ENCODE measurements at regions not wholly inside any gene's neighbourhood (a gene's known extent, or its start where the extent isn't known, plus 50 kb on each side); places are given as distances from the start of the nearest gene placed in this dataset.

DNA sequence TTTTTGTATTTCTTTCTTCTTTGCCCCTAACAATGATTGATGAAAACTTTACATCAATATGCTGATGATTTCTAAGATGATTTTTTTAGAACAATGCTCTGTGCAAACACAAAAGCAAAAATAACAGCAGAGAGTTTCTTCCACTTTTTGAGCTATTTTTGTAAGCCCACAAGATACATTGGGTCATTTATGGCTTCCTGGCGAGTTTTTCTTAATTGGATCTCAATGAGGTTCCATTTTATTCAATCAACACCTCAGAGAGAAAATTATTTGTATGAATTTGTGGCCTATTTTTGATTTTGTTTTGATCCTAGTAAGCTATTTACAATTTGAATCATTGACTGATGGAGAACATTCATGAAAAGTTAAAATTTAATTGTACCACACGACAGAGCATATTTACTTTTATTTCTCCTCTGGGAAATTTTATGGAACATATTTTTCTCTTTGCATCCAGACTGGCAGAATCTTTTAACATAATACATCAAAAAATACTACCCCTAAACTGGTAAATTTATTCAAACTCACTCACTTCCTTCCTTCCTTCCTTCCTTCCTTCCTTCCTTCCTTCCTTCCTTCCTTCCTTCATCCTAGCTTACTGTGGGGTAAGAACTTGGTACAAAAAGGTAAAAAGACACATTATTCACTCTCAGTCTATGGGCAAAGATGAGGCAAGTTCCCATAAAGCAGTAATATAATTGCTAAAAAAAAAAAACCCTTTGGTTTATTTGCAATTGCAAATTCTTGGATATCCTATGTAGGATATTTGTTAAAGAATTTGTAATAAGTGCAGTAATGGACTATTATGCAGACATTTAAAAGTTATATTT lies 710.4 kb downstream of the SLC4A3 start:
- TF ChIP-seq POLR2A (IDR thresholded peaks at IDR 0.05) = no peak
- TF ChIP-seq, protein P1, sequence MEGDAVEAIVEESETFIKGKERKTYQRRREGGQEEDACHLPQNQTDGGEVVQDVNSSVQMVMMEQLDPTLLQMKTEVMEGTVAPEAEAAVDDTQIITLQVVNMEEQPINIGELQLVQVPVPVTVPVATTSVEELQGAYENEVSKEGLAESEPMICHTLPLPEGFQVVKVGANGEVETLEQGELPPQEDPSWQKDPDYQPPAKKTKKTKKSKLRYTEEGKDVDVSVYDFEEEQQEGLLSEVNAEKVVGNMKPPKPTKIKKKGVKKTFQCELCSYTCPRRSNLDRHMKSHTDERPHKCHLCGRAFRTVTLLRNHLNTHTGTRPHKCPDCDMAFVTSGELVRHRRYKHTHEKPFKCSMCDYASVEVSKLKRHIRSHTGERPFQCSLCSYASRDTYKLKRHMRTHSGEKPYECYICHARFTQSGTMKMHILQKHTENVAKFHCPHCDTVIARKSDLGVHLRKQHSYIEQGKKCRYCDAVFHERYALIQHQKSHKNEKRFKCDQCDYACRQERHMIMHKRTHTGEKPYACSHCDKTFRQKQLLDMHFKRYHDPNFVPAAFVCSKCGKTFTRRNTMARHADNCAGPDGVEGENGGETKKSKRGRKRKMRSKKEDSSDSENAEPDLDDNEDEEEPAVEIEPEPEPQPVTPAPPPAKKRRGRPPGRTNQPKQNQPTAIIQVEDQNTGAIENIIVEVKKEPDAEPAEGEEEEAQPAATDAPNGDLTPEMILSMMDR (IDR thresholded peaks at IDR 0.05) = no peak
